Keratinocyte (primary cell): ENCODE measurements at regions not wholly inside any gene's neighbourhood (a gene's known extent, or its start where the extent isn't known, plus 50 kb on each side); places are given as distances from the start of the nearest gene placed in this dataset.

Source experiments
- DNase-seq: peaks from one replicate; pipeline ENCODE4 v3.0.0-alpha.2; 2011; ENCODE audit warnings: low read depth, missing footprints, low spot score
- FAIRE-seq: peaks from 2 replicates; lab custom pipeline; 2011; peaks lifted over from hg19 to GRCh38; lab: Jason Lieb, UNC
- H2AFZ ChIP-seq: 2 replicates; pipeline ENCODE4 v1.6.0; 2012; ENCODE audit warnings: low read length, control low read depth, inconsistent platforms; ENCODE audit not compliant: control insufficient read depth
- H3K27ac ChIP-seq: 2 replicates; pipeline ENCODE4 v1.5.1; 2011; ENCODE audit warnings: low read length; ENCODE audit not compliant: control insufficient read depth, insufficient read depth
- H3K27me3 ChIP-seq: 3 replicates; pipeline ENCODE4 v1.6.0; 2011; ENCODE audit warnings: low read length; ENCODE audit not compliant: control insufficient read depth, insufficient read depth; ENCODE audit errors: extremely low read depth
- H3K36me3 ChIP-seq, 2 experiments: 2 replicates in 1 of 2; 3 replicates in 1 of 2; pipeline ENCODE4 v1.5.1; 2011; ENCODE audit warnings: low read length in 2 of 2, mild to moderate bottlenecking in 1 of 2; ENCODE audit not compliant: control insufficient read depth in 2 of 2, insufficient read depth in 2 of 2; ENCODE audit errors: extremely low read depth in 1 of 2
- H3K4me1 ChIP-seq: 3 replicates; pipeline ENCODE4 v1.5.1; 2011; ENCODE audit warnings: low read length; ENCODE audit not compliant: control insufficient read depth, insufficient read depth; ENCODE audit errors: extremely low read depth
- H3K4me2 ChIP-seq: 3 replicates; pipeline ENCODE4 v1.6.0; 2011; ENCODE audit warnings: low read depth, low read length; ENCODE audit not compliant: control insufficient read depth, insufficient read depth; ENCODE audit errors: extremely low read depth
- H3K4me3 ChIP-seq, 3 experiments: fragments of 200-600 bp in 1 of 3; sonication (generic) in 1 of 3; 2 replicates in 2 of 3; 3 replicates in 1 of 3; pipeline ENCODE4 v1.5.1; 2011 to 2016; ENCODE audit warnings: low read length in 3 of 3, mild to moderate bottlenecking in 3 of 3, control low read depth in 2 of 3, inconsistent platforms in 1 of 3, low read depth in 1 of 3, mixed read lengths in 1 of 3, mixed run types in 1 of 3, moderate library complexity in 1 of 3; ENCODE audit not compliant: control insufficient read depth in 2 of 3, insufficient read depth in 2 of 3; ENCODE audit errors: extremely low read depth in 1 of 3
- H3K79me2 ChIP-seq: 2 replicates; pipeline ENCODE4 v1.6.0; 2012; ENCODE audit warnings: low read length; ENCODE audit not compliant: control insufficient read depth, insufficient read depth
- H3K9ac ChIP-seq: 3 replicates; pipeline ENCODE4 v1.6.0; 2011; ENCODE audit warnings: low read length; ENCODE audit not compliant: control insufficient read depth, insufficient read depth; ENCODE audit errors: extremely low read depth
- H3K9me1 ChIP-seq: 3 replicates; pipeline ENCODE4 v1.6.0; 2011; ENCODE audit warnings: low read length; ENCODE audit not compliant: control insufficient read depth, insufficient read depth; ENCODE audit errors: extremely low read depth
- H3K9me3 ChIP-seq: 2 replicates; pipeline ENCODE4 v1.5.1; 2012; ENCODE audit warnings: low read depth, low read length; ENCODE audit not compliant: control insufficient read depth
- H4K20me1 ChIP-seq: 3 replicates; pipeline ENCODE4 v1.6.0; 2011; ENCODE audit warnings: low read length; ENCODE audit not compliant: control insufficient read depth, insufficient read depth; ENCODE audit errors: extremely low read depth
- CTCF ChIP-seq, 3 experiments: IDR thresholded peaks in 1 of 3; conservative IDR thresholded peaks in 1 of 3; optimal IDR thresholded peaks in 1 of 3; 2 replicates in 2 of 3; 3 replicates in 1 of 3; pipeline versions ENCODE3 to v1.5.1; 2011; ENCODE audit warnings: low read length in 3 of 3, mild to moderate bottlenecking in 3 of 3, moderate library complexity in 2 of 3, control low read depth in 1 of 3, inconsistent platforms in 1 of 3; ENCODE audit not compliant: insufficient read depth in 2 of 3; ENCODE audit errors: extremely low read depth in 1 of 3
- EZH2 ChIP-seq: IDR thresholded peaks from one replicate; pipeline ENCODE4 v1.6.1; 2012; ENCODE audit warnings: inconsistent platforms, mild to moderate bottlenecking, low read length, moderate library complexity
- dilution Hi-C: fragments of 300-500 bp; cut with MboI; formaldehyde crosslinking; loops from one replicate; pipeline ENCODE4 v1.7.0; 2020; ENCODE audit warnings: low sequenced_read_pairs; ENCODE audit not compliant: extremely low pct_ligation_motif_present

GRCh38 chr2:36134281-36134680 lies 221.3 kb upstream of the CRIM1 start:
- no peaks in the 10 kb centered on the region for H3K9me1 ChIP-seq
- no peaks in the 10 kb centered on the region for H3K36me3 ChIP-seq
- no peaks in the 10 kb centered on the region for H3K9me3 ChIP-seq
- H3K27me3 ChIP-seq = no peaks in the 10 kb centered on the region
- H3K4me3 ChIP-seq = no peak overlapping the region
- FAIRE-seq (no peak), DNase-seq (no peak)
- no peaks in the 10 kb centered on the region for H3K79me2 ChIP-seq
- H3K27ac ChIP-seq = no peak overlapping the region
- H3K9ac ChIP-seq = no peak overlapping the region
- dilution Hi-C loops = no loop called here
- no peak overlapping the region for H3K4me2 ChIP-seq
- H3K4me1 ChIP-seq = no peaks in the 10 kb centered on the region
- TF ChIP-seq CTCF (optimal IDR thresholded peaks at IDR 0.05 in 1 of 3, IDR thresholded peaks at IDR 0.05 in 1 of 3, conservative IDR thresholded peaks at IDR 0.05 in 1 of 3; ENCODE audit: extremely low read depth in 1 of 3, insufficient read depth in 2 of 3, low read length in 3 of 3) (no peak), EZH2 (no peak)
- H4K20me1 ChIP-seq = no peaks in the 10 kb centered on the region
- H2AFZ ChIP-seq = no peak overlapping the region

GRCh38 chr2:36128359-36128758 lies 227.2 kb upstream of the CRIM1 start:
- DNase-seq (no peak), FAIRE-seq (no peak)
- Histone ChIP-seq H3K4me2 (no peak overlapping the region), H3K4me3 (no peak overlapping the region), H3K27me3 (no peaks in the 10 kb centered on the region), H2AFZ (no peak overlapping the region), H3K9ac (no peak overlapping the region), H3K79me2 (no peaks in the 10 kb centered on the region), H3K9me3 (no peaks in the 10 kb centered on the region), H3K4me1 (no peaks in the 10 kb centered on the region), H4K20me1 (no peaks in the 10 kb centered on the region), H3K9me1 (no peaks in the 10 kb centered on the region), H3K36me3 (no peaks in the 10 kb centered on the region), H3K27ac (no peak overlapping the region)
- TF ChIP-seq CTCF (optimal IDR thresholded peaks at IDR 0.05 in 1 of 3, IDR thresholded peaks at IDR 0.05 in 1 of 3, conservative IDR thresholded peaks at IDR 0.05 in 1 of 3; ENCODE audit: extremely low read depth in 1 of 3, insufficient read depth in 2 of 3, low read length in 3 of 3) = no peak
- TF ChIP-seq EZH2 = no peak
- dilution Hi-C loops = no loop called here
